ENCODE measurements at regions not wholly inside any gene's neighbourhood (a gene's known extent, or its start where the extent isn't known, plus 50 kb on each side); places are given as distances from the start of the nearest gene placed in this dataset.

- H3K4me1 ChIP-seq (ENCODE audit: control insufficient read depth, low read length) = no peaks in the 10 kb centered on the region
- no peak overlapping the region for H3K4me2 ChIP-seq (ENCODE audit: low read length)
- no peaks in the 10 kb centered on the region for H3K79me2 ChIP-seq (ENCODE audit: control insufficient read depth, low read length)
- H3K4me3 ChIP-seq (ENCODE audit: low read length) = no peak overlapping the region
- TF ChIP-seq CTCF (IDR thresholded peaks at IDR 0.05; ENCODE audit: low read depth, low read length, poor library complexity, severe bottlenecking) = no peak
- TF ChIP-seq EZH2phosphoT487 (IDR thresholded peaks at IDR 0.05; ENCODE audit: borderline replicate concordance, low read length) = no peak
- no peaks in the 10 kb centered on the region for H3K36me3 ChIP-seq (ENCODE audit: control insufficient read depth, low read length)
- no peaks in the 10 kb centered on the region for H3K27me3 ChIP-seq (ENCODE audit: control insufficient read depth, low read length)
- no peaks in the 10 kb centered on the region for H4K20me1 ChIP-seq (ENCODE audit: control insufficient read depth, insufficient read depth, low read depth, low read length)
- H3K9me3 ChIP-seq (ENCODE audit: control insufficient read depth, insufficient read depth, low read length) = no peaks in the 10 kb centered on the region
- H3F3A ChIP-seq (ENCODE audit: control insufficient read depth, insufficient read depth) = no peaks in the 10 kb centered on the region
- H3K27ac ChIP-seq (ENCODE audit: low read depth, low read length) = no peak overlapping the region
- no peaks in the 10 kb centered on the region for H3K9me2 ChIP-seq (replicated peaks; ENCODE audit: control insufficient read depth, low read length)
These were observed 292.3 kb upstream of the PITRM1 start for GRCh38 chr10:3464760-3465405.

GRCh38 chr10:3460420-3461128 lies 288.0 kb upstream of the PITRM1 start:
- Histone ChIP-seq H3K27ac (ENCODE audit: low read depth, low read length) (no peak overlapping the region), H3K4me1 (ENCODE audit: control insufficient read depth, low read length) (no peaks in the 10 kb centered on the region), H3K4me3 (ENCODE audit: low read length) (no peak overlapping the region), H3K79me2 (ENCODE audit: control insufficient read depth, low read length) (no peaks in the 10 kb centered on the region), H4K20me1 (ENCODE audit: control insufficient read depth, insufficient read depth, low read depth, low read length) (no peaks in the 10 kb centered on the region), H3K36me3 (ENCODE audit: control insufficient read depth, low read length) (no peaks in the 10 kb centered on the region), H3K9me2 (replicated peaks; ENCODE audit: control insufficient read depth, low read length) (no peaks in the 10 kb centered on the region), H3K4me2 (ENCODE audit: low read length) (no peak overlapping the region), H3K27me3 (ENCODE audit: control insufficient read depth, low read length) (no peaks in the 10 kb centered on the region), H3K9me3 (ENCODE audit: control insufficient read depth, insufficient read depth, low read length) (peaks cover 4% of the 10 kb centered on the region; the same call in 1 of the 2 replicates), H3F3A (ENCODE audit: control insufficient read depth, insufficient read depth) (no peaks in the 10 kb centered on the region)
- no peak for TF ChIP-seq EZH2phosphoT487 (IDR thresholded peaks at IDR 0.05; ENCODE audit: borderline replicate concordance, low read length)
- TF ChIP-seq CTCF (IDR thresholded peaks at IDR 0.05; ENCODE audit: low read depth, low read length, poor library complexity, severe bottlenecking) = no peak

- Histone ChIP-seq H3K36me3 (ENCODE audit: control insufficient read depth, low read length) (no peaks in the 10 kb centered on the region), H3K4me1 (ENCODE audit: control insufficient read depth, low read length) (no peaks in the 10 kb centered on the region), H3K4me3 (ENCODE audit: low read length) (no peak overlapping the region), H3K27me3 (ENCODE audit: control insufficient read depth, low read length) (no peaks in the 10 kb centered on the region), H4K20me1 (ENCODE audit: control insufficient read depth, insufficient read depth, low read depth, low read length) (no peaks in the 10 kb centered on the region), H3K27ac (ENCODE audit: low read depth, low read length) (no peak overlapping the region), H3K79me2 (ENCODE audit: control insufficient read depth, low read length) (no peaks in the 10 kb centered on the region), H3K9me2 (replicated peaks; ENCODE audit: control insufficient read depth, low read length) (no peaks in the 10 kb centered on the region), H3F3A (ENCODE audit: control insufficient read depth, insufficient read depth) (no peaks in the 10 kb centered on the region), H3K4me2 (ENCODE audit: low read length) (no peak overlapping the region), H3K9me3 (ENCODE audit: control insufficient read depth, insufficient read depth, low read length) (peaks cover 4% of the 10 kb centered on the region; the same call in 1 of the 2 replicates)
- TF ChIP-seq EZH2phosphoT487 (IDR thresholded peaks at IDR 0.05; ENCODE audit: borderline replicate concordance, low read length) (no peak), CTCF (IDR thresholded peaks at IDR 0.05; ENCODE audit: low read depth, low read length, poor library complexity, severe bottlenecking) (no peak)
These were observed 283.1 kb upstream of the PITRM1 start for GRCh38 chr10:3455385-3456334.
